ENCODE measurements at regions not wholly inside any gene's neighbourhood (a gene's known extent, or its start where the extent isn't known, plus 50 kb on each side); places are given as distances from the start of the nearest gene placed in this dataset.
"Not testable (repeated sequence)": the region's sequence is repeated elsewhere in the genome, so short reads cannot be mapped to it uniquely, and the experiment has no call there.

GRCh38 chr1:30571380-30571779, 152.0 kb downstream of the MATN1 start:
- no peak for DNase-seq (ENCODE audit: low spot score)

- no peak for DNase-seq (ENCODE audit: low spot score)
These were observed 154.0 kb downstream of the MATN1 start for GRCh38 chr1:30569384-30569783.

- no peak for DNase-seq (ENCODE audit: low spot score)
These were observed 160.8 kb downstream of the MATN1 start for GRCh38 chr1:30562559-30562958.

- DNase-seq (ENCODE audit: low spot score), result no peak
These were observed 171.8 kb downstream of the MATN1 start for GRCh38 chr1:30551603-30552002.

GRCh38 chr1:30550365-30551220, 172.8 kb downstream of the MATN1 start:
- no peak for DNase-seq (ENCODE audit: low spot score)

DNA sequence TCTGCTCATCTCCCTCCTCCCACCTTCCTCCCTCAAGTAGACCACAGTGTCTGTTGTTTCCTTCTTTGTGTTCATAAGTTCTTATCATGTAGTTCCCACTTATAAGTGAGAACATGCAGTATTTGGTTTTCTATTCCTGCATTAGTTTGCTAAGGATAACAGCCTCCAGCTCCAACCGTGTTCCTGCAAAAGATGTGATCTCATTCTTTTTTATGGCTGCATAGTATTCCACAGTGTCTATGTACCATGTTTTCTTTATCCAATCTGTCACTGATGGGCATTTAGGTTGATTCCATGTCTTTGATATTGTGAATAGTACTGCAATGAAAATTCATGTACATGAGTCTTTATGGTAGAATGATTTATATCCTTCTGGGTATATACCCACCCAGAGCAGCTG, 173.5 kb downstream of the MATN1 start:
- DNase-seq (ENCODE audit: low spot score), result not testable (repeated sequence)

DNA sequence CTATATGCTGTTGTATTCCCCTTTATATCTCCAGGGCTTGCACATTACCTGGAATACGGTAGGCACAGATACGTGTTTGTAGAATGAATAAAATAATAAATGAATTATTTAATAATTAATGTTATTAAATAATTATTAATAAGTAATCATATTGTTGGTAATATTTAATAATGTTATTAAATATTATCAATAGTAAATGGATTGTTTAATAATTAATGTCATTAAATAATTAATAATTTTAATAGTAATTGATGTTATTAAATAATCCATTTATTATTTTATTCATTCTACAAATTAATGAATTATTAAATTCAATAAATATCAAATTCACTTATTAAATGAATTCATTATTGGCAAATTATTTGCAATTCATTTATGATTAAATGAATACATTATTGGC, 175.1 kb downstream of the MATN1 start:
- DNase-seq (ENCODE audit: low spot score), result no peak

- not testable (repeated sequence) for DNase-seq (ENCODE audit: low spot score)
These were observed 176.1 kb downstream of the MATN1 start for GRCh38 chr1:30547326-30547725.

DNA sequence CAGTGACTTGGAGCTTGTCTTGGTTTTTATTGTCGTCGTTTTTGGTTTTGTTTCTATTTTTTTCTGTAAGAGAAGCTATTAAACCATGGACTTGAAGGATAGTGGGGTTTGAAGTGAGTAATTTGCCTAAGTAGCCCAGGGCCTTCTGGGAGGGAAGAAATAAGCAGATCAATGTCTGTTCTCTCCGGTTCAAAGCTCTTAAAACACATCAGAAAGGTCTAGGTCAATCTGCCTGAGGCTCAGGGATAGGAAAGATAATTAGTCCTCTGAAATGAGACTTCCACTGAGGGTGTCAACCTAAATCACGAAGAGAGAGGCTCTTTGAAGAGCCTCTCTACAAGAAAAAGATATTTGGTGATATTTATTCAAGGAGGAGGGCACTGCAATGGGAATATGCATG, 178.0 kb downstream of the MATN1 start:
- no peak for DNase-seq (ENCODE audit: low spot score)

DNA sequence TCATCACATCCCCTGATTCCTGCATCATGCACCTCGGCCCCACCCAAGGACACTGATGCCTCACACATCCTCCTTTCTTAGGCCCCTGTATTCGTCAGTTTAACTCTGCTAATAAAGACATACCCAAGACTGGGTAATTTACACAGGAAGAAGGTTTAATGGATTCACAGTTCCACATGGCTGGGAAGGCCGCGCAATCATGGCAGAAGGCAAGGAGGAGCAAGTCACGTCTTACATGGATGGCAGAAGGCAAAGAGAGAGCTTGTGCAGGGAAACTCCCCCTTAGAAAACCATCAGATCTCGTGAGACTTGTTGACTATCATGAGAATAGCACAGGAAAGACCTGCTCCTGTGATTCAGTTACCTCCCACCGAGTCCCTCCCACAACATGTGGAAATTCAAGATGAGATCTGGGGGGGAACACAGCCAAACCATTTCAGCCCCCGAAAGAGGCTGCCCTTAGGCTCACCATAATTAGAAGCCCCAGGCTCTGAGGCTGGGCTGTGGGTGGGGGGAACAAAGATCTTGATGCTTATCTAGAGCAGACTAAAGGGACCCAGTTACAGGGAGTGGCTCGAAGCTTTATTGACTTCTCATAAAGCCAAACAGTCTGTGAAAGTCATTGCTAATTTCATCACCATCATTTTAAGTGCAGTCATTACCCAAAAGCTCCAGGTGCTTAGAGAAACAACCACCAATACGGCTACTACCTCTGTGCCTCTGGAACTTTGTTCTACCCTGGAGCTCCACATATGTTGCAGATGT, 181.5 kb downstream of the MATN1 start:
- DNase-seq (ENCODE audit: low spot score), result no peak

DNA sequence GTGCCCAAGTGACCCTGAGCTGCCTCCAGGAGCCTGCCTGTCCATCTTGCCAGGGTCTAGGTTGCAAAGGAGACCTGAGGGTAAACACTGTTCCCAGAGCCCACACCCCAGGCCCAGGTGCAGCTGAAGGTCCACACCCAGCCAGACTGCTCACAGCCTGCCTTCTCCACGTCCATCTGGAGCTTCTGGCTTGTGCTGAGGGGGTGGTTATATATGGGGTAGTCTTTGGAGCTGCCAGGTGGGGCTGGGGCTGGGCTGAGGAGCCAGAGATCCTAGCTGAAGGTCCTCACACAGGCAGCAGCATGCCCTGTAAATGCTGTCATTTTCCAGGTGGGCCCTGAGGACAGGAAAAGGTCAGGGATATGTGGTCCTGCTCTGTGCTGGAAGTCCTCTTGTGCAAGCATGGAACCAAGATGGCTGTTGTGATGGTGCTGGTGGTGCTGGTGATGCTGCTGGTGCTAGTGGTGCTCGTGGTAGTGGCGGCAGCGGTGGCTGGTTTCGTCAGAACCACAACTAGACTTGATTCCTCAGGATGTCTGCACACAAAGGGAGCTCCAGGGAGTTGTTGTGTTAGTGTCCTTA, 182.7 kb downstream of the MATN1 start:
- no peak for DNase-seq (ENCODE audit: low spot score)

DNA sequence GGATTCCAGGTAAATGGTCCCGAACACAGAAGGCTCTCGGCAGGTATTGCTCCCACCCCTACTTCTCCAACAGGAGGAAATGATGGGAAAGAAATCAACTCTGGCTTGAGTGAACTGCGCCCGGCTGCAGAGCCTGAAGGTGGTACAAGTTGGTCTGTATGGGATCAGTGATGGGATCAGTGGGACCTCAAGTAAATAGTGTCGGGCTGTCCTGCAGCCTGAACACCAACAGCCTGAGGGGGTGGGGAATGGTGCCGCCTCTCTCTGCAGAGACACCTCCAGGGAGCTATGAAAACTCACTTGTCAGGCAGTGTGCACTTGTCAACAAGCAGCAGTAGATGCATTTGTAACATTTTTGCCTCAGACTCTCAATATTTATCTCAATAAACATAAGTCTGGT, 183.5 kb downstream of the MATN1 start:
- DNase-seq (ENCODE audit: low spot score), result no peak

DNA sequence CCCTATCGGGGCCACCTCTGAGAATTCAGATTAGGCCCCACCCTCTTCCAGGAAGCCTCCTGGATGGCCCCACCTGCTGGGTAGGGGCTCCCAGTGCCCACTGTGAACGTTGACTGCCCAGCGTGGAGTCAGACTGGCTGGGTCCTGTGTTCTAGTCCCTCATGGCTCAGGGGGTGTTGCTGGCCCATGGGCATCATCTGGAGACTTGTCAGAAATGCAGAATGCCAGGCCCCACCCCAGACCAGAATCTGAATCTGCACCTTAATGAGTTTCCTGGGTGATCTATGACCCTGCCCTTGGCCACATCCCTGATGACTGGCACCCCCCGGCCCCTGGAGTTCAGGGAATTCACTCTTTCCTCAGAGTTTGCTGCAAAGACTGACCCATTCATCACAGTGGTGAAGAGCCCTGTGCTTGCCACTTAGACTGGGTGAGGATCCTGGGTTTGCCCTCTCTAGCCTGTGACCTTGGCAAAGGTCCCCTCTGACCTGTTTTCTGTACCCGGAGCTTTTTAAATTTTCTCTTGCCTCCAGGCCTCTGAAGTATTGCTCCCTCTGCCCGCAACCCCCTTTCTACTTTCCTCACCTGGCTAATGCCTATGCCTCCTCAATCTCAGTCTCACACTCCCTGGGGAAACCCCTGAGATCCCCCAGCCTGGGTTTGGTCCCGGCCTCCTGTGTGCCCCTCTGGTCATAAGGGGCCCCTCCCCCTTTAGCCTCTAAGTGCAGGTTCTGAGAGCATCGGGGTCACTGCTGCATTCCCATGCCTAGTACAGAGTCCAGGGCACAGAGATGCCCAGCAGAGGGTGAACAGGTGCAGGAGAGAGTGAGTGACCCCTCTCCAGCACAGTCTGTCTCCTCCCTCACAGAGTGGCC, 184.2 kb downstream of the MATN1 start:
- no peak for DNase-seq (ENCODE audit: low spot score)

GRCh38 chr1:30538226-30538992, 185.0 kb downstream of the MATN1 start:
- DNase-seq (ENCODE audit: low spot score), result no peak

DNA sequence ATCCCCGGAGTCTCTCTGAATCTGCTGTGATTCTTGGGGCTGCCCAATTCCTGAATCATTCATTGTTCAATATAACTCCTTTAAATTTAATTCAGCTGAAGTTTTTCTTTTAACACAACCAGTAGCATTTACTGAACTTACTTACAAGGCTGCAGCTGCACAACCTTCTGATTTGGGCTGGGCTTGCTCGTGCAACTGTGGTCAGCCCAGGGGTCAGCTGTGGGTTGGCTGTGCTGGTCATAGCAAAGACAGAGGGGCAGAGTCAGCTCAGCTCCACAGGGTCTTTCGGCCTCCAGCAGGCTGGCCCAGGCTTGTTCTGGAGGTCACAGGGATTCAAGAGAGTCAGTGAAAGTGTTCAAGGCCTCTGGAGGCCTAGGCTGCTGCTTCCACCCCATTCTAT, 186.1 kb downstream of the MATN1 start:
- no peak for DNase-seq (ENCODE audit: low spot score)

DNA sequence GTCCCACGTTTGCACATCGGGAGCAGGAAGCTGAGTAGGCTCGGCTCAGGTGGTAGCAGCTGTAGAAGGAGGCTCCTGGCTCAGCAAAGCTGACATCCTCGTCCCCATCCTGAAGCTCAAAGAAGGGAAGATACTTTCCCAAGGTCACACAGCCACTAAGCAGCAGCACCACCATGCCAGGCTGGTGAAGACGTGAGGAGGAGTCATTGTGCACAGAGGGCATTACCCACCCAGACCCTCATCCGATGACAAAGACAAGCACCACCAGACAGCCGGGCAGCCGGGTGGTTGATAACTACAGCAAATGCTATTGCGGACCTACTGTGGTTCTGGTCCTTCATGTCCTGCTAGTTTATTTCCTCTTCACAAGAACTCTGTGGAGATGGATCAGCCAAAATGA, 186.9 kb downstream of the MATN1 start:
- DNase-seq (ENCODE audit: low spot score), result no peak

GRCh38 chr1:30535595-30536325, 187.6 kb downstream of the MATN1 start:
- no peak for DNase-seq (ENCODE audit: low spot score)

GRCh38 chr1:30534551-30534940, 188.8 kb downstream of the MATN1 start:
- no peak for DNase-seq (ENCODE audit: low spot score)

DNA sequence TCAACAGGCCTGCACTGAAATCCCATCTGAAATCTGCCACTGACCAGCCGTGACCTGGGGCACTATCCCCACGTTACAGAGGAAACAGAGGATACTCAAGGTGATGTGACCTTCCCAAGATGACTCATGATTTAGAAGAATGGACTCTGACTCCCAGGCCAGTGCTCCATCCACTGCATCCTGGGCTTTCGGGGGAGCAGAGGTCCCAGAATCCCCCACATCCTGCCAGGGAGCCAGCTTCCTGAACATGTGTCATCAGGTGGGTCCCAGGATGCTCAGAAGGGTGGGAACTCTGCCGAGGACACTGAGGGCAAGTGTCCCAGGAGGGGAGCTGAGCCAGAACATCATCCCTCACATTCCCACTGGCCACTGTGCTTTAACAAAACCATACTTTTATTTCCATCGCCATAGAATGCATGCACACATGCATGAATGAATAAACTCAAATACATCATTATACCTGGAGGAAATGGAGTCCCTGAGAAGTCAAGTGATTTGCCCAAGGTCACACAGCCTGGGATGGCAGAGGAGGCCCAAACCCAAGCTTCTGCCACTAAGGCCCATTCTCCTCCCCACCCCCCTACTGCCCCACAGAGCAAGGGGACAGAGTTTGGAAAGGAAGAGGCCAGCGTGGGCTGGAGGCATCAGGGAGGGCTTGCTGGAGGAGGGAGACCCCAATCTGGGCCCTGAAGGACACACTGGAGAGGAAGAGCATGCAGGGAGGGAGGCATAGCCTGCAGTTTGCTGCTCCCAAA, 189.4 kb downstream of the MATN1 start:
- no peak for DNase-seq (ENCODE audit: low spot score)

Data from SK-N-DZ (cell line).